Keratinocyte (primary cell): ENCODE measurements at regions not wholly inside any gene's neighbourhood (a gene's known extent, or its start where the extent isn't known, plus 50 kb on each side); places are given as distances from the start of the nearest gene placed in this dataset.
A peak's percentile ranks its signal among the peaks of the same experiment; 100 is the strongest.

ENCODE experiments used
- DNase-seq: peaks from one replicate; pipeline ENCODE4 v3.0.0-alpha.2; 2011; ENCODE audit warnings: low read depth, missing footprints, low spot score
- FAIRE-seq: peaks from 2 replicates; lab custom pipeline; 2011; peaks lifted over from hg19 to GRCh38; lab: Jason Lieb, UNC
- H2AFZ ChIP-seq: 2 replicates; pipeline ENCODE4 v1.6.0; 2012; ENCODE audit warnings: low read length, control low read depth, inconsistent platforms; ENCODE audit not compliant: control insufficient read depth
- H3K27ac ChIP-seq: 2 replicates; pipeline ENCODE4 v1.5.1; 2011; ENCODE audit warnings: low read length; ENCODE audit not compliant: control insufficient read depth, insufficient read depth
- H3K27me3 ChIP-seq: 3 replicates; pipeline ENCODE4 v1.6.0; 2011; ENCODE audit warnings: low read length; ENCODE audit not compliant: control insufficient read depth, insufficient read depth; ENCODE audit errors: extremely low read depth
- H3K36me3 ChIP-seq, 2 experiments: 2 replicates in 1 of 2; 3 replicates in 1 of 2; pipeline ENCODE4 v1.5.1; 2011; ENCODE audit warnings: low read length in 2 of 2, mild to moderate bottlenecking in 1 of 2; ENCODE audit not compliant: control insufficient read depth in 2 of 2, insufficient read depth in 2 of 2; ENCODE audit errors: extremely low read depth in 1 of 2
- H3K4me1 ChIP-seq: 3 replicates; pipeline ENCODE4 v1.5.1; 2011; ENCODE audit warnings: low read length; ENCODE audit not compliant: control insufficient read depth, insufficient read depth; ENCODE audit errors: extremely low read depth
- H3K4me2 ChIP-seq: 3 replicates; pipeline ENCODE4 v1.6.0; 2011; ENCODE audit warnings: low read depth, low read length; ENCODE audit not compliant: control insufficient read depth, insufficient read depth; ENCODE audit errors: extremely low read depth
- H3K4me3 ChIP-seq, 3 experiments: fragments of 200-600 bp in 1 of 3; sonication (generic) in 1 of 3; 2 replicates in 2 of 3; 3 replicates in 1 of 3; pipeline ENCODE4 v1.5.1; 2011 to 2016; ENCODE audit warnings: low read length in 3 of 3, mild to moderate bottlenecking in 3 of 3, control low read depth in 2 of 3, inconsistent platforms in 1 of 3, low read depth in 1 of 3, mixed read lengths in 1 of 3, mixed run types in 1 of 3, moderate library complexity in 1 of 3; ENCODE audit not compliant: control insufficient read depth in 2 of 3, insufficient read depth in 2 of 3; ENCODE audit errors: extremely low read depth in 1 of 3
- H3K79me2 ChIP-seq: 2 replicates; pipeline ENCODE4 v1.6.0; 2012; ENCODE audit warnings: low read length; ENCODE audit not compliant: control insufficient read depth, insufficient read depth
- H3K9ac ChIP-seq: 3 replicates; pipeline ENCODE4 v1.6.0; 2011; ENCODE audit warnings: low read length; ENCODE audit not compliant: control insufficient read depth, insufficient read depth; ENCODE audit errors: extremely low read depth
- H3K9me1 ChIP-seq: 3 replicates; pipeline ENCODE4 v1.6.0; 2011; ENCODE audit warnings: low read length; ENCODE audit not compliant: control insufficient read depth, insufficient read depth; ENCODE audit errors: extremely low read depth
- H3K9me3 ChIP-seq: 2 replicates; pipeline ENCODE4 v1.5.1; 2012; ENCODE audit warnings: low read depth, low read length; ENCODE audit not compliant: control insufficient read depth
- H4K20me1 ChIP-seq: 3 replicates; pipeline ENCODE4 v1.6.0; 2011; ENCODE audit warnings: low read length; ENCODE audit not compliant: control insufficient read depth, insufficient read depth; ENCODE audit errors: extremely low read depth
- CTCF ChIP-seq, 3 experiments: IDR thresholded peaks in 1 of 3; conservative IDR thresholded peaks in 1 of 3; optimal IDR thresholded peaks in 1 of 3; 2 replicates in 2 of 3; 3 replicates in 1 of 3; pipeline versions ENCODE3 to v1.5.1; 2011; ENCODE audit warnings: low read length in 3 of 3, mild to moderate bottlenecking in 3 of 3, moderate library complexity in 2 of 3, control low read depth in 1 of 3, inconsistent platforms in 1 of 3; ENCODE audit not compliant: insufficient read depth in 2 of 3; ENCODE audit errors: extremely low read depth in 1 of 3
- EZH2 ChIP-seq: IDR thresholded peaks from one replicate; pipeline ENCODE4 v1.6.1; 2012; ENCODE audit warnings: inconsistent platforms, mild to moderate bottlenecking, low read length, moderate library complexity
- dilution Hi-C: fragments of 300-500 bp; cut with MboI; formaldehyde crosslinking; loops from one replicate; pipeline ENCODE4 v1.7.0; 2020; ENCODE audit warnings: low sequenced_read_pairs; ENCODE audit not compliant: extremely low pct_ligation_motif_present

- Histone ChIP-seq H3K36me3 (no peaks in the 10 kb centered on the region), H3K9me1 (no peaks in the 10 kb centered on the region), H3K27ac (peak overlapping the region; percentile 91), H3K4me1 (peaks cover 46% of the 10 kb centered on the region), H3K4me2 (no peak overlapping the region), H4K20me1 (no peaks in the 10 kb centered on the region), H2AFZ (no peak overlapping the region), H3K9me3 (no peaks in the 10 kb centered on the region), H3K9ac (no peak overlapping the region), H3K79me2 (no peaks in the 10 kb centered on the region), H3K27me3 (no peaks in the 10 kb centered on the region), H3K4me3 (no peak overlapping the region)
- dilution Hi-C loops, result no loop called here
- FAIRE-seq (no peak), DNase-seq (no peak)
- TF ChIP-seq CTCF (optimal IDR thresholded peaks at IDR 0.05 in 1 of 3, IDR thresholded peaks at IDR 0.05 in 1 of 3, conservative IDR thresholded peaks at IDR 0.05 in 1 of 3; ENCODE audit: extremely low read depth in 1 of 3, insufficient read depth in 2 of 3, low read length in 3 of 3) (no peak), EZH2 (no peak)
These were observed 69.4 kb upstream of the EED start for GRCh38 chr11:86175191-86175590.

GRCh38 chr11:86174101-86175046 is 70.2 kb upstream of the EED start:
- H3K4me3 ChIP-seq, result peak overlapping the region in 1 of 3 experiments; percentile 30
- H3K27ac ChIP-seq, result peak overlapping the region; percentile 91
- H3K27me3 ChIP-seq, result no peaks in the 10 kb centered on the region
- H3K36me3 ChIP-seq, result no peaks in the 10 kb centered on the region
- DNase-seq (no peak), FAIRE-seq (peak; percentile 80)
- H3K9me1 ChIP-seq, result no peaks in the 10 kb centered on the region
- peaks cover 46% of the 10 kb centered on the region for H3K4me1 ChIP-seq
- no peaks in the 10 kb centered on the region for H3K9me3 ChIP-seq
- peak overlapping the region; percentile 71 for H3K9ac ChIP-seq
- peak overlapping the region; percentile 10 for H2AFZ ChIP-seq
- peak overlapping the region; percentile 54 for H3K4me2 ChIP-seq
- no peaks in the 10 kb centered on the region for H4K20me1 ChIP-seq
- dilution Hi-C loops, result no loop called here
- H3K79me2 ChIP-seq, result no peaks in the 10 kb centered on the region
- TF ChIP-seq EZH2 (no peak), CTCF (optimal IDR thresholded peaks at IDR 0.05 in 1 of 3, IDR thresholded peaks at IDR 0.05 in 1 of 3, conservative IDR thresholded peaks at IDR 0.05 in 1 of 3; ENCODE audit: extremely low read depth in 1 of 3, insufficient read depth in 2 of 3, low read length in 3 of 3) (no peak)
